EH (cell line): ENCODE measurements at regions not wholly inside any gene's neighbourhood (a gene's known extent, or its start where the extent isn't known, plus 50 kb on each side); places are given as distances from the start of the nearest gene placed in this dataset.
"Not testable (repeated sequence)": the region's sequence is repeated elsewhere in the genome, so short reads cannot be mapped to it uniquely, and the experiment has no call there.

ENCODE experiments used
- DNase-seq: peaks from one replicate; pipeline ENCODE4 v3.0.0-alpha.2; 2015; ENCODE audit warnings: low read depth

- DNase-seq: not testable (repeated sequence)
Measured at GRCh38 chr6:21282360-21282759, 311.2 kb upstream of the SOX4 start.

GRCh38 chr6:21284166-21284565 lies 309.4 kb upstream of the SOX4 start:
- DNase-seq: no peak

GRCh38 chr6:21284706-21285105 lies 308.8 kb upstream of the SOX4 start:
- no peak for DNase-seq

GRCh38 chr6:21294144-21294543 lies 299.4 kb upstream of the SOX4 start:
- no peak for DNase-seq

GRCh38 chr6:21295506-21296240 lies 297.9 kb upstream of the SOX4 start:
- DNase-seq: no peak

- no peak for DNase-seq
Measured at GRCh38 chr6:21297665-21298064, 295.9 kb upstream of the SOX4 start.

- no peak for DNase-seq
Measured at GRCh38 chr6:21299216-21299615, 294.3 kb upstream of the SOX4 start.

GRCh38 chr6:21300439-21300838 lies 293.1 kb upstream of the SOX4 start:
- no peak for DNase-seq

- DNase-seq: peak; percentile 25
Measured at GRCh38 chr6:21305893-21306332, 287.6 kb upstream of the SOX4 start.

- DNase-seq: no peak
Measured at GRCh38 chr6:21306546-21306945, 287.0 kb upstream of the SOX4 start.

GRCh38 chr6:21309807-21310221 lies 283.7 kb upstream of the SOX4 start:
- no peak for DNase-seq

GRCh38 chr6:21310568-21311140 lies 282.9 kb upstream of the SOX4 start:
- no peak for DNase-seq

- DNase-seq: no peak
Measured at GRCh38 chr6:21312118-21312517, 281.4 kb upstream of the SOX4 start.

- DNase-seq: no peak
Measured at GRCh38 chr6:21317642-21318041, 275.9 kb upstream of the SOX4 start.

GRCh38 chr6:21321076-21321475 lies 272.5 kb upstream of the SOX4 start:
- no peak for DNase-seq

- DNase-seq: no peak
Measured at GRCh38 chr6:21321531-21321930, 272.0 kb upstream of the SOX4 start.

GRCh38 chr6:21323577-21323976 lies 270.0 kb upstream of the SOX4 start:
- DNase-seq: no peak

GRCh38 chr6:21325201-21325856 lies 268.2 kb upstream of the SOX4 start:
- no peak for DNase-seq

- DNase-seq: no peak
Measured at GRCh38 chr6:21327326-21328112, 266.0 kb upstream of the SOX4 start.

GRCh38 chr6:21331235-21331634 lies 262.3 kb upstream of the SOX4 start:
- DNase-seq: no peak

- DNase-seq: no peak
Measured at GRCh38 chr6:21332077-21332476, 261.5 kb upstream of the SOX4 start.

- no peak for DNase-seq
Measured at GRCh38 chr6:21332660-21333059, 260.9 kb upstream of the SOX4 start.

- DNase-seq: no peak
Measured at GRCh38 chr6:21333715-21334114, 259.8 kb upstream of the SOX4 start.
